HEK293 (cell line): ENCODE measurements at regions not wholly inside any gene's neighbourhood (a gene's known extent, or its start where the extent isn't known, plus 50 kb on each side); places are given as distances from the start of the nearest gene placed in this dataset.
"Not testable (repeated sequence)": the region's sequence is repeated elsewhere in the genome, so short reads cannot be mapped to it uniquely, and the experiment has no call there.

Source experiments
- CTCF ChIA-PET: fragments of 350-600 bp; formaldehyde crosslinking; extraction: SDS; loops from one replicate; lab custom pipeline; 2021; ENCODE audit warnings: antibody characterized with exemption; lab: Yijun Ruan, JAX
- POLR2A ChIA-PET: fragments of 300-600 bp; formaldehyde crosslinking; extraction: SDS; loops from one replicate; lab custom pipeline; 2020; ENCODE audit warnings: antibody characterized with exemption, inconsistent platforms; lab: Yijun Ruan, JAX
- H3K27ac ChIP-seq: fragments of 200-500 bp; sonication (Bioruptor generic); 2 replicates; pipeline ENCODE4 v1.5.1; 2014; ENCODE audit warnings: low read depth, low read length, control low read depth, inconsistent platforms; ENCODE audit errors: extremely low read depth
- H3K36me3 ChIP-seq, 2 experiments: fragments of 200-500 bp in 1 of 2; sonication (Bioruptor generic) in 1 of 2; 1 replicate in 1 of 2; 2 replicates in 1 of 2; pipeline ENCODE4 v1.5.1; 2014 to 2017; ENCODE audit warnings: inconsistent platforms in 2 of 2, low read length in 2 of 2; ENCODE audit not compliant: control insufficient read depth in 2 of 2, insufficient read depth in 1 of 2
- H3K4me1 ChIP-seq: fragments of 200-500 bp; sonication (Bioruptor generic); 2 replicates; pipeline ENCODE4 v1.5.1; 2014; ENCODE audit warnings: mild to moderate bottlenecking, low read length, inconsistent platforms; ENCODE audit not compliant: control insufficient read depth, insufficient read depth
- H3K4me3 ChIP-seq: 2 replicates; pipeline ENCODE4 v1.5.1; 2011; ENCODE audit warnings: low read depth, mild to moderate bottlenecking, control low read depth, low read length, moderate library complexity
- H3K9me3 ChIP-seq: fragments of 200-500 bp; sonication (Bioruptor generic); 2 replicates; pipeline ENCODE4 v1.5.1; 2014; ENCODE audit warnings: low read depth, low read length, inconsistent platforms; ENCODE audit not compliant: control insufficient read depth, insufficient read depth
- SCRT2 ChIP-seq: fragments of 450-650 bp; formaldehyde crosslinking; IDR thresholded peaks from 2 replicates; pipeline ENCODE4 v1.5.1; 2016; ENCODE audit warnings: missing biosample characterization, missing genetic modification characterization
- YY2 ChIP-seq: fragments of 450-650 bp; formaldehyde crosslinking; IDR thresholded peaks from 2 replicates; pipeline ENCODE4 v1.5.1; 2016; ENCODE audit warnings: missing biosample characterization, missing genetic modification characterization
- ZFHX2 ChIP-seq: fragments of 450-650 bp; formaldehyde crosslinking; conservative IDR thresholded peaks from 2 replicates; pipeline ENCODE4 v1.5.1; 2016; ENCODE audit warnings: missing biosample characterization, missing genetic modification characterization
- ZNF132 ChIP-seq: fragments of 450-650 bp; formaldehyde crosslinking; IDR thresholded peaks from 2 replicates; pipeline ENCODE4 v1.5.1; 2017; ENCODE audit warnings: missing biosample characterization, missing genetic modification characterization, borderline replicate concordance
- ZNF148 ChIP-seq: fragments of 450-650 bp; formaldehyde crosslinking; IDR thresholded peaks from 2 replicates; pipeline ENCODE4 v1.5.0; 2017; ENCODE audit warnings: missing biosample characterization, missing genetic modification characterization, borderline replicate concordance
- ZNF18 ChIP-seq: fragments of 450-650 bp; formaldehyde crosslinking; IDR thresholded peaks from 2 replicates; pipeline ENCODE4 v1.5.1; 2016; ENCODE audit warnings: missing biosample characterization, missing genetic modification characterization
- ZNF23 ChIP-seq: fragments of 450-650 bp; formaldehyde crosslinking; IDR thresholded peaks from 2 replicates; pipeline ENCODE4 v1.5.1; 2016; ENCODE audit warnings: missing biosample characterization, missing genetic modification characterization, borderline replicate concordance
- ZNF248 ChIP-seq: fragments of 450-650 bp; formaldehyde crosslinking; IDR thresholded peaks from 2 replicates; pipeline ENCODE4 v1.5.1; 2017; ENCODE audit warnings: missing biosample characterization, missing genetic modification characterization
- ZNF26 ChIP-seq: fragments of 450-650 bp; formaldehyde crosslinking; IDR thresholded peaks from 2 replicates; pipeline ENCODE4 v1.5.1; 2016; ENCODE audit warnings: missing biosample characterization, missing genetic modification characterization
- ZNF362 ChIP-seq: fragments of 450-650 bp; formaldehyde crosslinking; IDR thresholded peaks from 2 replicates; pipeline ENCODE4 v1.5.1; 2016; ENCODE audit warnings: missing biosample characterization, missing genetic modification characterization
- ZNF423 ChIP-seq: fragments of 450-650 bp; formaldehyde crosslinking; IDR thresholded peaks from 2 replicates; pipeline ENCODE4 v1.5.1; 2016; ENCODE audit warnings: missing biosample characterization, missing genetic modification characterization
- ZNF561 ChIP-seq: fragments of 450-650 bp; IDR thresholded peaks from 2 replicates; pipeline ENCODE4 v1.5.1; 2018; ENCODE audit warnings: missing biosample characterization, missing genetic modification characterization, borderline replicate concordance
- ZNF792 ChIP-seq: fragments of 450-650 bp; formaldehyde crosslinking; IDR thresholded peaks from 2 replicates; pipeline ENCODE4 v1.5.1; 2016; ENCODE audit warnings: missing biosample characterization, missing genetic modification characterization
- ZNF843 ChIP-seq: fragments of 450-650 bp; formaldehyde crosslinking; IDR thresholded peaks from 2 replicates; pipeline ENCODE4 v1.5.1; 2016; ENCODE audit warnings: missing biosample characterization, missing genetic modification characterization

- H3K9me3 ChIP-seq = no peaks in the 10 kb centered on the region
- H3K27ac ChIP-seq = no peak overlapping the region
- POLR2A ChIA-PET = no interaction called here
- H3K36me3 ChIP-seq = no peaks in the 10 kb centered on the region
- no peaks in the 10 kb centered on the region for H3K4me1 ChIP-seq
- CTCF ChIA-PET = interaction anchor here (0.6 to 1.2 kb wide), 3 partner anchors 18 to 33 kb away, joined by 3 to 8 read pairs (median 3); no protein-coding TSS in a partner anchor
- TF ChIP-seq ZNF23 (tag by site-specific recombination) = no peak
- TF ChIP-seq ZNF792 (tag by site-specific recombination) = no peak
- no peak overlapping the region for H3K4me3 ChIP-seq
These were observed 270.5 kb upstream of the PODXL start for GRCh38 chr7:131826960-131827359.

GRCh38 chr7:131823961-131824440, 267.6 kb upstream of the PODXL start:
- H3K9me3 ChIP-seq, H3K4me1 ChIP-seq, POLR2A ChIA-PET, H3K36me3 ChIP-seq, CTCF ChIA-PET, H3K27ac ChIP-seq, H3K4me3 ChIP-seq: not testable (repeated sequence)

GRCh38 chr7:131819891-131820290, 263.5 kb upstream of the PODXL start:
- Histone ChIP-seq H3K4me3 (no peak overlapping the region), H3K36me3 (no peaks in the 10 kb centered on the region), H3K27ac (no peak overlapping the region), H3K9me3 (no peaks in the 10 kb centered on the region), H3K4me1 (no peaks in the 10 kb centered on the region)
- CTCF ChIA-PET = interaction anchor here (0.9 kb wide), 1 partner anchor 65 kb away, joined by 4 read pairs; no protein-coding TSS in a partner anchor
- peak; percentile 73 for TF ChIP-seq ZFHX2 (tag by site-specific recombination)
- TF ChIP-seq ZNF423 (tag by site-specific recombination) = no peak
- POLR2A ChIA-PET = no interaction called here

GRCh38 chr7:131816391-131817007, 260.1 kb upstream of the PODXL start:
- ChIA-PET POLR2A (no interaction called here), CTCF (no interaction called here)
- no peak for TF ChIP-seq ZNF362 (tag by site-specific recombination)
- TF ChIP-seq ZNF18 = no peak
- no peak for TF ChIP-seq ZNF132 (tag by site-specific recombination)
- TF ChIP-seq ZNF148 (tag by site-specific recombination) = no peak
- no peak for TF ChIP-seq ZNF843 (tag by site-specific recombination)
- no peak for TF ChIP-seq ZNF26
- no peak for TF ChIP-seq ZNF561 (tag by site-specific recombination)
- TF ChIP-seq ZNF248 = no peak
- no peak for TF ChIP-seq SCRT2
- no peak for TF ChIP-seq YY2 (tag by site-specific recombination)
- Histone ChIP-seq H3K4me1 (no peaks in the 10 kb centered on the region), H3K4me3 (no peak overlapping the region), H3K36me3 (no peaks in the 10 kb centered on the region), H3K27ac (no peak overlapping the region), H3K9me3 (no peaks in the 10 kb centered on the region)
